Karpas-422 (cell line): ENCODE measurements at regions not wholly inside any gene's neighbourhood (a gene's known extent, or its start where the extent isn't known, plus 50 kb on each side); places are given as distances from the start of the nearest gene placed in this dataset.

Experiments used
- DNase-seq: peaks from one replicate; pipeline ENCODE4 v3.0.0-alpha.2; 2015
- H2AFZ ChIP-seq: fragments of 200-600 bp; sonication (generic); 2 replicates; pipeline ENCODE4 v1.6.1; 2014; ENCODE audit warnings: antibody characterized with exemption, low read length, mixed read lengths
- H3K27ac ChIP-seq: fragments of 200-600 bp; sonication (generic); 2 replicates; pipeline ENCODE4 v1.5.1; 2014; ENCODE audit warnings: mild to moderate bottlenecking, low read length, moderate library complexity
- H3K27me3 ChIP-seq: fragments of 200-600 bp; sonication (generic); 2 replicates; pipeline ENCODE4 v1.6.1; 2014; ENCODE audit warnings: low read length, mixed read lengths
- H3K36me3 ChIP-seq: fragments of 200-600 bp; sonication (generic); 2 replicates; pipeline ENCODE4 v1.6.1; 2014; ENCODE audit warnings: low read length, mixed read lengths; ENCODE audit not compliant: insufficient read depth
- H3K4me1 ChIP-seq: fragments of 200-600 bp; sonication (generic); 2 replicates; pipeline ENCODE4 v1.6.1; 2014; ENCODE audit warnings: mild to moderate bottlenecking, low read length, mixed read lengths
- H3K4me2 ChIP-seq: fragments of 200-600 bp; sonication (generic); 2 replicates; pipeline ENCODE4 v1.6.1; 2014; ENCODE audit warnings: low read length, low read depth, mild to moderate bottlenecking; ENCODE audit not compliant: poor library complexity, severe bottlenecking
- H3K4me3 ChIP-seq: fragments of 200-600 bp; sonication (generic); 2 replicates; pipeline ENCODE4 v1.5.1; 2014; ENCODE audit warnings: mild to moderate bottlenecking, antibody characterized with exemption, low read length, mixed read lengths
- H3K79me2 ChIP-seq: fragments of 200-600 bp; sonication (generic); 2 replicates; pipeline ENCODE4 v1.6.1; 2014; ENCODE audit warnings: mild to moderate bottlenecking, low read length, mixed read lengths
- H3K9ac ChIP-seq: fragments of 200-600 bp; sonication (generic); 2 replicates; pipeline ENCODE4 v1.6.0; 2014; ENCODE audit warnings: low read length
- H3K9me2 ChIP-seq: fragments of 200-600 bp; sonication (generic), shearing (Covaris generic); replicated peaks from 2 replicates; pipeline ENCODE4 v1.6.0; 2014; ENCODE audit warnings: mild to moderate bottlenecking, low read length, moderate library complexity; ENCODE audit not compliant: insufficient read depth
- H3K9me3 ChIP-seq: fragments of 300-700, 200-600 bp; sonication (generic); 2 replicates; pipeline ENCODE4 v1.6.1; 2014; ENCODE audit warnings: low read length, mixed read lengths
- H4K20me1 ChIP-seq: fragments of 200-600 bp; sonication (generic); 2 replicates; pipeline ENCODE4 v1.6.1; 2014; ENCODE audit warnings: mild to moderate bottlenecking, antibody characterized with exemption, low read length, low read depth; ENCODE audit not compliant: insufficient read depth

DNA sequence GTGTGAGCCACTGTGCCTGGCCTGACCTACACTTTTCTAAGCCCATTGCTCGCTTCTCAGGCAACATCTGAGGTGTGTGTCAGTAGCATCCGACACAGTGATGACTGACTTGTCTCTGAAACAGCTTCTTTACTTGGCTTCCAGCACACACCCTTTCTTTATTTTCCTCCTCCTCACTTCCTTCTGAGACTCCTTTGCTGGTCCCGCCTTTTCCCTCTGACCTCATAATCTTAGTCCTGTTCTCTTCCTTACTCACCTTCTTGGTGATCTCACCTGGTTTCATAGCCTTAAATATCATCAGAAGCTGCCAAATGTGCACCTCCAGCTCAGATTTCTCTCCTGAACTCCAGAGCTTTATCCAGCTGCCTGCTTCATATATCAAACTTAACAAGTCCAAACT is 66.6 kb upstream of the PELI1 start:
- H3K27ac ChIP-seq = no peak overlapping the region
- no peak overlapping the region for H3K4me3 ChIP-seq
- no peaks in the 10 kb centered on the region for H3K27me3 ChIP-seq
- no peaks in the 10 kb centered on the region for H4K20me1 ChIP-seq
- H3K9me2 ChIP-seq = no peaks in the 10 kb centered on the region
- H3K4me2 ChIP-seq = no peak overlapping the region
- no peak overlapping the region for H3K9ac ChIP-seq
- H3K79me2 ChIP-seq = no peaks in the 10 kb centered on the region
- H3K36me3 ChIP-seq = no peaks in the 10 kb centered on the region
- H2AFZ ChIP-seq = no peak overlapping the region
- peaks cover 33% of the 10 kb centered on the region for H3K4me1 ChIP-seq
- H3K9me3 ChIP-seq = no peaks in the 10 kb centered on the region
- no peak for DNase-seq

DNA sequence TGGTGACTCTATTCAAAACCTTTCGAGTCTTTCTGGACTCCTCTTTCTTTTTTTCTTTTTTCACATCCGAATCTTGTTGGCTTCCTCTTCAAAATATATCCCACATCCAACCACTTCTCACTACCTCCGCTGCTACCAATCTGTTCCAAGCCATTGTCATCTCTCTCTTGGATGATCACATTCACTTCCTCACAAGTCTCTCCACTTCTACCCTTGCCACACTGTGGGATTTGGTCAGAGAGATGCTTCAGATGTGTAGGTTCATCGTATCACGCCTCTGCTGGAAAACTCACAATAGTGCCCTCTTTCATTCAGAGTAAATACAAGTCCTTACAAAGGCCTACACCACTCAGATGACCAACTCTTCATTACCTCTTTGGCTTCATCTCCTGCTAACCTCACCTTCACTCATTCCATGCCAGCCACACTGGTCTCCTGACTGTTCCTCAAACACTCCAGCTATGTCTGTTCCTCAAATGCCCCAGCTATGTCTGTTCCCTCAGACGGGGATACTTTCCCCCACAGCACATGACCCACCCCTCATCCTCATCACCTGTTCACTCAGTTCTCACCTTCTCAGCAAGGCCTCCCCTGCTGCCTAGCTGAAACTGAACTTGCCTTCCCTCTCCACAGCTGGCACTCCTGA is 67.2 kb upstream of the PELI1 start:
- Histone ChIP-seq H4K20me1 (no peaks in the 10 kb centered on the region), H3K4me1 (peaks cover 33% of the 10 kb centered on the region), H3K9ac (no peak overlapping the region), H3K36me3 (no peaks in the 10 kb centered on the region), H3K9me3 (no peaks in the 10 kb centered on the region), H3K4me3 (no peak overlapping the region), H3K27me3 (no peaks in the 10 kb centered on the region), H2AFZ (no peak overlapping the region), H3K4me2 (no peak overlapping the region), H3K27ac (no peak overlapping the region), H3K79me2 (no peaks in the 10 kb centered on the region), H3K9me2 (no peaks in the 10 kb centered on the region)
- no peak for DNase-seq

DNA sequence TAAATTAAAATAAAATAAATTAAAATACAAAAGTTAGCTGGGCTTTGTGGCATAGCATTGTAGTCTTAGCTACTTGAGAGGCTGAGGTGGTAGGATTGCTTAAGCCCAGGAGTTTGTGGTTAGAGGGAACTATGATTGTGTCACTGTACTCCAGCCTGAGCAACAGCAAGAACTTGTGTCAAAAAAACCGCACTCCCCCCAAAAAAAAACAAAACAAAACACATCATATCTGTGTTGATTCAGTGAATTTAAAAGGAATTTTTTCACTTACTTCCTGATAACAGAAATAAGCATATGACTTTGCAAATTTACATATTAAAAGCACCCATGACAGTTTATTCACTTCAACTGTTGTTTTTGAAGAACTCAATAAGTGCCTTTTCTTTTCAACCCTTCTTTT is 68.1 kb upstream of the PELI1 start:
- no peaks in the 10 kb centered on the region for H4K20me1 ChIP-seq
- no peak overlapping the region for H3K4me3 ChIP-seq
- H3K27me3 ChIP-seq = no peaks in the 10 kb centered on the region
- peak overlapping the region; percentile 91 for H3K4me2 ChIP-seq
- no peaks in the 10 kb centered on the region for H3K9me2 ChIP-seq
- no peaks in the 10 kb centered on the region for H3K79me2 ChIP-seq
- H3K27ac ChIP-seq = peak overlapping the region; percentile 97
- H2AFZ ChIP-seq = no peak overlapping the region
- H3K36me3 ChIP-seq = no peaks in the 10 kb centered on the region
- DNase-seq = no peak
- H3K9ac ChIP-seq = no peak overlapping the region
- peaks cover 33% of the 10 kb centered on the region for H3K4me1 ChIP-seq
- no peaks in the 10 kb centered on the region for H3K9me3 ChIP-seq

DNA sequence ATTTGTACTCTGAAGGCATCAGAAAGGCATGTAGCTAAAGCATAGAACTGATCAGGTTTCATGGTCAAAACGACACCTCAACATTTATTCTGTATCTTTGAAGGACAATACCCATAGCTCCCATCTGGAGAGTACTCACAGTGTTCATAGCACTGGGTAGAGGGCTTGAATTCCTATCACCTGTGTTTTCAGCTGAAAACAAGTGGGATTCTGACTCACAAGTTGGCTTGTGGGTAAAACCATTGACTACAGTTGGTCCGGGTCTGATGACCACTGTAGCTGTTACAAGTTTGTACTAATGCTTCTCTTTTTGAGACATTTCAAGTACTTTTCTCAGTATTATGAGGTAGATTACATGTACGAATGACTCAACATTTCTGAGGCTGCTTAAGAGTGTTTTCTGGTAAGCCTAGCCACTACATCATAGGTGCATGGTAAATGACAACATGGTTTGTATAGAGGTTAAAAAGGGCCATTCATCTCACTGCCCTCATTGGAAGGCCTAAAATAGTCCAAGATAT is 68.6 kb upstream of the PELI1 start:
- Histone ChIP-seq H3K79me2 (no peaks in the 10 kb centered on the region), H3K4me1 (peaks cover 33% of the 10 kb centered on the region), H3K27me3 (no peaks in the 10 kb centered on the region), H3K9me3 (no peaks in the 10 kb centered on the region), H3K9me2 (no peaks in the 10 kb centered on the region), H3K4me3 (no peak overlapping the region), H3K27ac (peak overlapping the region; percentile 97), H4K20me1 (no peaks in the 10 kb centered on the region), H2AFZ (peak overlapping the region; percentile 1; the same call in 1 of the 2 replicates), H3K36me3 (no peaks in the 10 kb centered on the region), H3K9ac (no peak overlapping the region; the same call in 1 of the 2 replicates), H3K4me2 (peak overlapping the region; percentile 91)
- no peak for DNase-seq

DNA sequence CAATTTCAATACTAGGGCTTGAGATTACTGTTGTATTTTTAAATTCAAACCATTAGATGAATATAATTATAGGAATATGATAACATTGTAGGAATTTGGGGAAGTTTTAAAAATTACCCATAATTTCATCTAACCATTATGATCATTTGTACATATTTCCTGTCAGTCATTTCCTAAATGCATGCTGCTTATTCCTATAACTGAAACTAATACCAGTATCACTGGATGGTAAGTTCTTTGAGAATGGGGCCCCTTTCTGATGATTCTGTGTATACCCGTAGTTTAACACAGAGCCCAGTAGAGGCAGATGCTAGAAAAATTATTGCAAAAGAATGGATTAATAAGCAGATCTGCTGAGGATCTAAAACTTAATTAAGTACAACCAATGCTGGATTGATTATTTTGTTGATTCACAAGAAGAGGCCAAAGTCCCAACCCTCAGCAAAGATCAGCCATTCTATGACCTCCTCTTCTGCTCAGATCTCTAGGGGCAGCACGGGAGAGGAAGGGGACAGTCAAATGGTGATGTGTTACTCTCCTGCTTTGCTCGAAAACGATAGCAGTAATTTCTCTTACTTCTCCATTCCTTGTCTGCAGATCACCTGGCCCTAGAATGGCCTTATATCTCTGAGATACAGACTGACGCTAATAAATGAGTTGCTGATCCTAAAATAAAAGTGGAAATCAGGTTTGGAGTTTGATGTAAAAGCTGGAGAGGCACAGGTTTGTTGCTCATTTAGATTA is 69.5 kb upstream of the PELI1 start:
- Histone ChIP-seq H3K27ac (peak overlapping the region; percentile 97), H3K4me1 (peaks cover 33% of the 10 kb centered on the region), H3K4me2 (peak overlapping the region; percentile 91), H3K27me3 (no peaks in the 10 kb centered on the region), H3K9me2 (no peaks in the 10 kb centered on the region), H3K79me2 (no peaks in the 10 kb centered on the region), H2AFZ (peak overlapping the region; percentile 50; the same call in 1 of the 2 replicates), H3K9me3 (no peaks in the 10 kb centered on the region), H3K9ac (peak overlapping the region; percentile 61), H3K36me3 (no peaks in the 10 kb centered on the region), H3K4me3 (peak overlapping the region; percentile 55), H4K20me1 (no peaks in the 10 kb centered on the region)
- peak; percentile 62 for DNase-seq

DNA sequence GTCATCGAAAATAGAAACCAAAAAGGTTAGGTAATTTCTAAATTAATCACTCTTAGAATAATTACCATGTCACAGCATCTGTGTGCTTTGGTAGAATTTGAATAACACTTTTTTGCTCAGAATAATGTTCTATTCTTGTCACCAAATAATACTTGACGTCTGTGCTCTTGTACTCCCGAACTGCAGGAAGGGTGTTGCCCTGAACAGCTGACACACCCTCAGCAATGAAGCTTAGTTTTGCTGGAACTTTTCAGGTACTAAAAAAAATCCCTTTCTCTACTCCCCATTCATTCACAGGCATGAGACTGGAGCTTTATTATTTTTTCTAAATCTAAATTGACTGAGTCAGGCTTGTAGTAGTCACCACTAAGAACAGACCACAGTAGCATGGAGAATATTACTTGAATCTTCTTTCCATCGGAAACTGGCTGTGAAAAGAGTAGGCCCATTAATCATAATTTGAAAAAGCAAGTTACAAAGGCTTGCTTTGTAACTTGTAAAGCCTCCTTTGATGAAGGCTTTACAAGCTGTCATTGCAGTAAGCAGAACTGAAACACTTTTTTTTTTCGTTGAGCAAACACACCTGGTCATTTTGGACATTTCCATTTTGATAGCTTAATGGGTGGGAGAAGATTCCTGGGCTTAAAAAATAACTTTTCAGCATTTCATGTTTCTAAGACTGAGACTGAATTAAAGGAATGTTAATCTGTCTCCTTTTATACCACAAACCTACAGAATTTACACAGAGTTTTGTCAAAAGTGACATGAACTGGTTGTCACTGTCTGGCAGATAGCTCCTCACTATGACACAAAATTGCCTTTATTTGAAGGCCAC is 70.3 kb upstream of the PELI1 start:
- Histone ChIP-seq H3K9me2 (no peaks in the 10 kb centered on the region), H3K27ac (peak overlapping the region; percentile 97), H3K36me3 (no peaks in the 10 kb centered on the region), H3K79me2 (no peaks in the 10 kb centered on the region), H3K27me3 (no peaks in the 10 kb centered on the region), H3K9me3 (no peaks in the 10 kb centered on the region), H3K9ac (peak overlapping the region; percentile 61), H3K4me2 (peak overlapping the region; percentile 91), H2AFZ (peak overlapping the region; percentile 50; the same call in 1 of the 2 replicates), H4K20me1 (no peaks in the 10 kb centered on the region), H3K4me1 (peaks cover 33% of the 10 kb centered on the region), H3K4me3 (peak overlapping the region; percentile 55)
- DNase-seq = peak; percentile 83

DNA sequence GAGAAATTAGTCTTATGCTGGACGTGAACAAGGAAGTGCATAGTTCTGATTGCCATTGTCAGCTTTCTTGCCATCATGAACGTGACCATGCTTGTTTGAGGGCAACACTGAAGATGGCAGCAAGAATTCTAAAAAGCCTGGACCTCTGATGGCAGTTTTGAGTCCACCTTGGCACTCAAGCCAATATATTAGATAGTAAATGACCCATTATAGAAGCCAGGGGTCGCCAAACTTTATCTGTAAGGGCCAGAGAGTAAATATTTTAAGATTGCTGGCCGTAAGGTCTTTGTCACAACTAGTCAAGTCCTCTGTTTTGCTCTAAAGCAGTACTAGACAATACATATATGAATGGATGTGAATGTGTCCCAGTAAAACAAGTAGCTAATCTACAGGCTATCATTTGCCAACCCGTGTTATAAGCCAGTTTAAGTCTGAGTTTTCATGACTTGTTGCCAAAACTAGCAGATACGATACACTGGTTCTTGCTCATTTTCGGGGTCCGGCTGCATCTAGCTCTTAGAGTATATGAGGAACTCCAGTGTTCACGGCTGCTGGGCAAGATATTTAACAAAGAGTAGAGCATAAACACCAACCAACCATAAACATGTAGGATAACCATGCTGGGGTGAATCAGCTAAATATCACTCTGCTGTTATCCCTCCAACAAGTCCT is 73.1 kb upstream of the PELI1 start:
- no peaks in the 10 kb centered on the region for H4K20me1 ChIP-seq
- no peak overlapping the region for H3K4me3 ChIP-seq
- no peak overlapping the region for H3K4me2 ChIP-seq
- H3K9me3 ChIP-seq = no peaks in the 10 kb centered on the region
- H3K27me3 ChIP-seq = no peaks in the 10 kb centered on the region
- no peaks in the 10 kb centered on the region for H3K36me3 ChIP-seq
- no peak overlapping the region for H3K27ac ChIP-seq
- no peaks in the 10 kb centered on the region for H3K9me2 ChIP-seq
- H3K9ac ChIP-seq = no peak overlapping the region
- peaks cover 49% of the 10 kb centered on the region for H3K4me1 ChIP-seq
- no peak overlapping the region for H2AFZ ChIP-seq
- DNase-seq = no peak
- H3K79me2 ChIP-seq = no peaks in the 10 kb centered on the region
